Heart left ventricle (tissue), 13 donors: ENCODE measurements at regions not wholly inside any gene's neighbourhood (a gene's known extent, or its start where the extent isn't known, plus 50 kb on each side); places are given as distances from the start of the nearest gene placed in this dataset.

ENCODE experiments used
- POLR2A ChIP-seq, 2 donors: fragments of 450-650 bp; IDR thresholded peaks; one replicate each; pipeline ENCODE4 v1.6.1; 2017; ENCODE audit warnings: antibody characterized with exemption in 2 of 2, mild to moderate bottlenecking in 2 of 2, moderate library complexity in 2 of 2
- TF ChIP-seq, protein P1 (sequence below), 12 donors: fragments of 200-600 bp; sonication (generic) in 4 of 12; IDR thresholded peaks; one replicate each; pipeline versions ENCODE4 v1.5.0 to v1.8.0; 2018 to 2022; ENCODE audit warnings: antibody characterized with exemption in 12 of 12, mild to moderate bottlenecking in 5 of 12
- donor health status: ischemic (EF 13 %, LVEDD 7.1; RV severe dilation, severe dysfunction).
- donor health status: DM: no; HTN: yes; CAD: no.
- donor health status: DM: no; HTN: no; CAD: no.
- donor health status: ischemic (EF 25% LVEDD 6.9; RV normal size, moderate dysfunction).
- donor health status: ischemic (EF 25% LVEDD 5.7; RV mildly dilated, moderate dysfunction).
- donor health status: ischemic (EF 35%, LVEDD 5.7; RV mildly dilated, moderate dysfunction).
- donor health status: nonischemic (EF 11% LVEDD 7.7; RV severe dilation, severe dysfunction).
- donor health status: DM: yes; HTN: yes; CAD: no.
- donor health status: PGD.
- donor health status: ischemic (EF 29% LVEDD 5.4; RV normal size, mild dysfunction).
- donor health status: nonischemic (EF 23%, LVEDD 6.1; RV moderate dilation, normal function).

DNA sequence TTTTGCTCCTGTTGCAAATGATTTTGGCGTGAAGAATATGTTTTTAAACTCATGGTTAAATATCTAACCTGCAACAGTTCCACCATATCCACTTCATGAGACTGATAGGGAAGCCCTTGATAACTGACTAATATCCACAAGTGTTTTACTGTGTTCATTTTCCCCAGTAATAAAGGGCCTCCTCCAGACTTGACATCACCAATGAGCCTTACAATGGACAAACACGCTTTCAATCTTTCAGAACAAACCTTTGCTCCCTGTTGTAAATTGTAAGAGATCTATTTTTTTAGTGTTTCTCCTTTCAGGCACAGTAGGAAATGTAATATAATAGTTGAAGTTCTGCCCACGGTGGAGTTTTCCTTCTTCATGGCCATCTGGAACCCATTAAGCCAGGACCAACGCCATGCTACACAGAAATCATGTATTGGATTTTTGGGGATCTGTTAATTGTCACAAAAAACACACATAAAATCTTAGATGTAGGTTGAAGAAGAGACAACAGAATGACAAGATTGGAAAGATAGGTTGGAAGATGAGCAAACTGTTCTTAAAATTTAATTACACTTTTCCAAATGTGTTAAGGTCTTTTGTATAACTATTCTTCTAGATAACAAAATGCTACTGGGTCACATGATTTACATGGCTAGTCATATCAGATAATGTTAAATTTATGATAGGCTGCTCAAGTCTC is 1030.1 kb downstream of the FSTL5 start:
- TF ChIP-seq, protein P1, sequence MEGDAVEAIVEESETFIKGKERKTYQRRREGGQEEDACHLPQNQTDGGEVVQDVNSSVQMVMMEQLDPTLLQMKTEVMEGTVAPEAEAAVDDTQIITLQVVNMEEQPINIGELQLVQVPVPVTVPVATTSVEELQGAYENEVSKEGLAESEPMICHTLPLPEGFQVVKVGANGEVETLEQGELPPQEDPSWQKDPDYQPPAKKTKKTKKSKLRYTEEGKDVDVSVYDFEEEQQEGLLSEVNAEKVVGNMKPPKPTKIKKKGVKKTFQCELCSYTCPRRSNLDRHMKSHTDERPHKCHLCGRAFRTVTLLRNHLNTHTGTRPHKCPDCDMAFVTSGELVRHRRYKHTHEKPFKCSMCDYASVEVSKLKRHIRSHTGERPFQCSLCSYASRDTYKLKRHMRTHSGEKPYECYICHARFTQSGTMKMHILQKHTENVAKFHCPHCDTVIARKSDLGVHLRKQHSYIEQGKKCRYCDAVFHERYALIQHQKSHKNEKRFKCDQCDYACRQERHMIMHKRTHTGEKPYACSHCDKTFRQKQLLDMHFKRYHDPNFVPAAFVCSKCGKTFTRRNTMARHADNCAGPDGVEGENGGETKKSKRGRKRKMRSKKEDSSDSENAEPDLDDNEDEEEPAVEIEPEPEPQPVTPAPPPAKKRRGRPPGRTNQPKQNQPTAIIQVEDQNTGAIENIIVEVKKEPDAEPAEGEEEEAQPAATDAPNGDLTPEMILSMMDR (IDR thresholded peaks at IDR 0.05) = no peak
- no peak for TF ChIP-seq POLR2A (IDR thresholded peaks at IDR 0.05)
